SK-N-SH (cell line): ENCODE measurements at regions not wholly inside any gene's neighbourhood (a gene's known extent, or its start where the extent isn't known, plus 50 kb on each side); places are given as distances from the start of the nearest gene placed in this dataset.

Experiments used
- CTCF ChIA-PET: fragments of 300-600, 350-600 bp; formaldehyde crosslinking; extraction: SDS; loops from one replicate; lab custom pipeline; 2021; lab: Yijun Ruan, JAX
- POLR2A ChIA-PET: fragments of 350-600 bp; sonication (Branson Sonifier 250); formaldehyde crosslinking; extraction: SDS; loops from one replicate; lab custom pipeline; 2020; ENCODE audit warnings: antibody characterized with exemption, inconsistent platforms; lab: Yijun Ruan, JAX
- DNase-seq: peaks from one replicate; pipeline ENCODE4 v3.0.0; 2012
- H2AFZ ChIP-seq: fragments of 200-600 bp; sonication (generic); 2 replicates; pipeline ENCODE4 v1.8.1; 2016; ENCODE audit warnings: antibody characterized with exemption, mild to moderate bottlenecking, low read depth
- H3F3A ChIP-seq: fragments of 200-600 bp; sonication (generic); replicated peaks from 2 replicates; pipeline ENCODE3; 2016; ENCODE audit warnings: antibody characterized with exemption, mild to moderate bottlenecking; ENCODE audit not compliant: insufficient read depth
- H3K27ac ChIP-seq, 2 experiments: fragments of 200-500 bp in 1 of 2; fragments of 200-600 bp in 1 of 2; sonication (Bioruptor generic) in 1 of 2; sonication (generic), shearing (Covaris generic) in 1 of 2; 2 replicates each; pipeline versions ENCODE4 v1.5.1 to v1.6.1; 2014 to 2016; ENCODE audit warnings: low read depth in 2 of 2, inconsistent platforms in 1 of 2, low read length in 1 of 2, mild to moderate bottlenecking in 1 of 2, mixed read lengths in 1 of 2
- H3K27me3 ChIP-seq: fragments of 200-600 bp; sonication (generic), shearing (Covaris generic); 2 replicates; pipeline ENCODE4 v1.6.1; 2016; ENCODE audit warnings: mixed run types; ENCODE audit not compliant: insufficient read depth
- H3K36me3 ChIP-seq, 2 experiments: fragments of 200-500 bp in 1 of 2; fragments of 200-600 bp in 1 of 2; sonication (Bioruptor generic) in 1 of 2; sonication (generic) in 1 of 2; replicated peaks in 1 of 2; 2 replicates each; pipeline versions ENCODE3 to v1.5.1; 2014 to 2016; ENCODE audit warnings: low read length in 1 of 2, mild to moderate bottlenecking in 1 of 2; ENCODE audit not compliant: insufficient read depth in 2 of 2, control insufficient read depth in 1 of 2
- H3K4me1 ChIP-seq, 2 experiments: fragments of 200-500 bp in 1 of 2; fragments of 200-600 bp in 1 of 2; sonication (Bioruptor generic) in 1 of 2; sonication (generic), shearing (Covaris generic) in 1 of 2; 2 replicates each; pipeline versions ENCODE4 v1.5.1 to v1.6.1; 2014 to 2016; ENCODE audit warnings: low read depth in 1 of 2, low read length in 1 of 2, mixed run types in 1 of 2; ENCODE audit not compliant: insufficient read depth in 2 of 2, control insufficient read depth in 1 of 2
- H3K4me2 ChIP-seq: fragments of 200-600 bp; sonication (generic), shearing (Covaris generic); 2 replicates; pipeline ENCODE4 v1.6.1; 2017; ENCODE audit warnings: mixed run types
- H3K4me3 ChIP-seq, 2 experiments: fragments of 200-500 bp in 1 of 2; fragments of 200-600 bp in 1 of 2; sonication (Bioruptor generic) in 1 of 2; sonication (generic), shearing (Covaris generic) in 1 of 2; 2 replicates each; pipeline versions ENCODE4 v1.5.1 to v1.8.1; 2014 to 2016; ENCODE audit warnings: low read depth in 2 of 2, inconsistent platforms in 1 of 2, low read length in 1 of 2, mild to moderate bottlenecking in 1 of 2, mixed read lengths in 1 of 2, moderate library complexity in 1 of 2
- H3K79me2 ChIP-seq: fragments of 200-600 bp; sonication (generic); 2 replicates; pipeline ENCODE4 v1.8.1; 2017; ENCODE audit warnings: mild to moderate bottlenecking; ENCODE audit not compliant: insufficient read depth
- H3K9ac ChIP-seq: fragments of 200-600 bp; sonication (generic); 2 replicates; pipeline ENCODE4 v1.6.1; 2017; ENCODE audit warnings: mixed run types
- H3K9me2 ChIP-seq: fragments of 200-600 bp; sonication (generic); 2 replicates; pipeline ENCODE4 v1.6.1; 2017; ENCODE audit warnings: mixed run types
- H3K9me3 ChIP-seq: fragments of 200-600 bp; sonication (generic); 2 replicates; pipeline ENCODE4 v1.6.1; 2017; ENCODE audit warnings: mixed run types, mild to moderate bottlenecking, moderate library complexity
- H4K20me1 ChIP-seq: fragments of 200-600 bp; sonication (generic); 2 replicates; pipeline ENCODE4 v1.6.1; 2017; ENCODE audit warnings: mild to moderate bottlenecking, mixed run types; ENCODE audit not compliant: insufficient read depth
- CTCF ChIP-seq: fragments of 200-600 bp; sonication (generic); IDR thresholded peaks from 2 replicates; pipeline ENCODE4 v1.6.1; 2017; ENCODE audit warnings: antibody characterized with exemption, mild to moderate bottlenecking, moderate library complexity
- FOSL2 ChIP-seq: IDR thresholded peaks from 2 replicates; pipeline ENCODE4 v1.4.0; 2012; ENCODE audit warnings: low read depth, mild to moderate bottlenecking, moderate library complexity, borderline replicate concordance
- FOXM1 ChIP-seq: IDR thresholded peaks from 2 replicates; pipeline ENCODE4 v1.4.0; 2012; ENCODE audit warnings: low read depth, mild to moderate bottlenecking
- JUND ChIP-seq: IDR thresholded peaks from 2 replicates; pipeline ENCODE4 v1.4.0; 2012
- MEF2A ChIP-seq: IDR thresholded peaks from 2 replicates; pipeline ENCODE4 v1.4.0; 2012; ENCODE audit warnings: low read depth, borderline replicate concordance
- NRF1 ChIP-seq: IDR thresholded peaks from 2 replicates; pipeline ENCODE4 v1.6.1; 2012; ENCODE audit warnings: low read depth, mild to moderate bottlenecking, low read length
- REST ChIP-seq: IDR thresholded peaks from 2 replicates; pipeline ENCODE4 v1.6.1; 2012; ENCODE audit warnings: mild to moderate bottlenecking, low read depth, low read length, moderate library complexity
- RFX5 ChIP-seq: IDR thresholded peaks from 2 replicates; pipeline ENCODE4 v1.6.1; 2012; ENCODE audit warnings: mild to moderate bottlenecking, improper control_type of control experiment, low read length
- RXRA ChIP-seq: IDR thresholded peaks from 2 replicates; pipeline ENCODE4 v1.4.0; 2012; ENCODE audit warnings: low read depth, mild to moderate bottlenecking, borderline replicate concordance
- TEAD4 ChIP-seq: IDR thresholded peaks from 2 replicates; pipeline ENCODE4 v1.4.0; 2012; ENCODE audit warnings: mild to moderate bottlenecking, borderline replicate concordance; ENCODE audit not compliant: insufficient read depth
- WGBS: methylation state at CpG from one replicate; pipeline ENCODE4 v1.1.6; 2017; ENCODE audit warnings: low lambda C conversion rate; 5-methylcytosine and 5-hydroxymethylcytosine counted together
- TF ChIP-seq, protein P1 (sequence below): fragments of 150-350 bp; IDR thresholded peaks from 2 replicates; pipeline ENCODE4 v1.6.1; 2017; ENCODE audit warnings: antibody characterized with exemption, low read length, low read depth, borderline replicate concordance
- TF ChIP-seq, protein P2 (sequence below): fragments of 150-350 bp; IDR thresholded peaks from 2 replicates; pipeline ENCODE4 v1.6.1; 2016; ENCODE audit warnings: mild to moderate bottlenecking, low read depth, low read length

DNA sequence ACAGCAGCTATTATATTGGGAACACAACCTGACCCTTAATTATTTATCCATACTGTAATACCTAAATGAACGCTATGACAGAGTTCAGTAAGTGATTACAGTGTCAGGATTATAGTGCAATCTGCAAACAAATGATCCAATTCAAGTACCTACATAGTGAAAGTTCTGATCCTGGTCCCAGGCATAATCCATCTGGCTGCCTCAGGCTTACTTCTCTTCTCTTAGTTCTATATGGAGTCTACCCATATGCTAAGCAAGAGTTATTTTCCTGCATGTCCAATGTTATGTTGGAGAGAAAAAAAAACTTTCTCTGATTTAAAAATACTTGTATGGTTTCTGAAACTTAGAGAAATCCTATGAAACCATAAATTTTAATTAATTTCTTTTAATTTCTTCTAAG is 1487.7 kb upstream of the SLC10A2 start:
- WGBS: 57% methylated on average over 1 of the region's 1 CpG

More for the DNA sequence above, 1487.7 kb upstream of the SLC10A2 start:
- no peak overlapping the region for H3K9ac ChIP-seq
- H3F3A ChIP-seq: no peaks in the 10 kb centered on the region
- no peaks in the 10 kb centered on the region for H4K20me1 ChIP-seq
- no peaks in the 10 kb centered on the region for H3K27me3 ChIP-seq
- H2AFZ ChIP-seq: no peak overlapping the region
- no peak overlapping the region for H3K27ac ChIP-seq
- no peak overlapping the region for H3K4me2 ChIP-seq
- H3K4me1 ChIP-seq: no peaks in the 10 kb centered on the region
- CTCF ChIA-PET: no interaction called here
- no peak overlapping the region for H3K4me3 ChIP-seq
- TF ChIP-seq REST: no peak
- no peak for TF ChIP-seq JUND
- no peak for TF ChIP-seq RXRA
- TF ChIP-seq CTCF: no peak
- no peak for TF ChIP-seq RFX5
- no peak for TF ChIP-seq FOSL2
- TF ChIP-seq, protein P1, sequence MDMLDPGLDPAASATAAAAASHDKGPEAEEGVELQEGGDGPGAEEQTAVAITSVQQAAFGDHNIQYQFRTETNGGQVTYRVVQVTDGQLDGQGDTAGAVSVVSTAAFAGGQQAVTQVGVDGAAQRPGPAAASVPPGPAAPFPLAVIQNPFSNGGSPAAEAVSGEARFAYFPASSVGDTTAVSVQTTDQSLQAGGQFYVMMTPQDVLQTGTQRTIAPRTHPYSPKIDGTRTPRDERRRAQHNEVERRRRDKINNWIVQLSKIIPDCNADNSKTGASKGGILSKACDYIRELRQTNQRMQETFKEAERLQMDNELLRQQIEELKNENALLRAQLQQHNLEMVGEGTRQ: no peak
- TF ChIP-seq, protein P2, sequence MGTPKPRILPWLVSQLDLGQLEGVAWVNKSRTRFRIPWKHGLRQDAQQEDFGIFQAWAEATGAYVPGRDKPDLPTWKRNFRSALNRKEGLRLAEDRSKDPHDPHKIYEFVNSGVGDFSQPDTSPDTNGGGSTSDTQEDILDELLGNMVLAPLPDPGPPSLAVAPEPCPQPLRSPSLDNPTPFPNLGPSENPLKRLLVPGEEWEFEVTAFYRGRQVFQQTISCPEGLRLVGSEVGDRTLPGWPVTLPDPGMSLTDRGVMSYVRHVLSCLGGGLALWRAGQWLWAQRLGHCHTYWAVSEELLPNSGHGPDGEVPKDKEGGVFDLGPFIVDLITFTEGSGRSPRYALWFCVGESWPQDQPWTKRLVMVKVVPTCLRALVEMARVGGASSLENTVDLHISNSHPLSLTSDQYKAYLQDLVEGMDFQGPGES: no peak
- TF ChIP-seq NRF1: no peak
- no peak for TF ChIP-seq MEF2A
- no peak for TF ChIP-seq FOXM1
- no peak for TF ChIP-seq TEAD4
- POLR2A ChIA-PET: no interaction called here
- H3K9me3 ChIP-seq: no peaks in the 10 kb centered on the region
- H3K79me2 ChIP-seq: no peaks in the 10 kb centered on the region
- no peak for DNase-seq
- H3K36me3 ChIP-seq: no peaks in the 10 kb centered on the region
- H3K9me2 ChIP-seq: no peaks in the 10 kb centered on the region
